GM10266 (cell line): ENCODE measurements at regions not wholly inside any gene's neighbourhood (a gene's known extent, or its start where the extent isn't known, plus 50 kb on each side); places are given as distances from the start of the nearest gene placed in this dataset.

Source experiments
- DNase-seq: peaks from one replicate; pipeline ENCODE4 v3.0.0; 2012; ENCODE audit errors: extremely low spot score
- TF ChIP-seq, protein P1 (sequence below): IDR thresholded peaks from 2 replicates; pipeline ENCODE4 v1.5.1; 2012; ENCODE audit warnings: mild to moderate bottlenecking, low read depth; ENCODE audit not compliant: control insufficient read depth, insufficient read depth; ENCODE audit errors: missing control alignments

DNA sequence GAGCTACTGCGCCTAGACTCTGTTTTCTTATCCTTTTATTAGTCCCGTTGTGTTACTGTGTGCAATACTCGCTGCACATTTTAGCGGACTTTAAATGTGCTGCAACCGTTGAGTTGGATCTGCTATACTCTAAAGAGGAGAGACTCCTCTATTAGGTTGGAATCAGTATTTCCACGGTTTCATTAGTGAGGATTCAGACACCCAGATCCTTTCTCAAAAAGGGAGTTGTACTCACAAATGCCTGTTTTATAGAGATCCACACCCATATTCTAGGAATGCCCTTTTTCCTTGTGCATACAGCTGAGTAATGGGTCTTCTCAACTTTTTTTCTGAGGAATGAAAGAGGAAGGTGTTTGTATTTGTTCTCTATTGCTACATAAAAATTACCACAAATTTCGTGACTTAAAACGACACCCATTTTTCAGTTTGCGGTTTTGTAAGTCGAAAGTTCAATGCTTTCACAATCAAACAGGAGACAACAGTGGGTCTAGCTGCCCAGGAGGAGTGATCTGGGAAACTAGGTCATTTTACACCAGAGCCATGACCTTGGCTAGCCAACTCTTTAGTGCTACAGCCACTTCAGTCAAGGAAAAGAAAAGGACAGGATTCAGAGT, 52.8 kb upstream of the SLC44A1 start:
- TF ChIP-seq, protein P1, sequence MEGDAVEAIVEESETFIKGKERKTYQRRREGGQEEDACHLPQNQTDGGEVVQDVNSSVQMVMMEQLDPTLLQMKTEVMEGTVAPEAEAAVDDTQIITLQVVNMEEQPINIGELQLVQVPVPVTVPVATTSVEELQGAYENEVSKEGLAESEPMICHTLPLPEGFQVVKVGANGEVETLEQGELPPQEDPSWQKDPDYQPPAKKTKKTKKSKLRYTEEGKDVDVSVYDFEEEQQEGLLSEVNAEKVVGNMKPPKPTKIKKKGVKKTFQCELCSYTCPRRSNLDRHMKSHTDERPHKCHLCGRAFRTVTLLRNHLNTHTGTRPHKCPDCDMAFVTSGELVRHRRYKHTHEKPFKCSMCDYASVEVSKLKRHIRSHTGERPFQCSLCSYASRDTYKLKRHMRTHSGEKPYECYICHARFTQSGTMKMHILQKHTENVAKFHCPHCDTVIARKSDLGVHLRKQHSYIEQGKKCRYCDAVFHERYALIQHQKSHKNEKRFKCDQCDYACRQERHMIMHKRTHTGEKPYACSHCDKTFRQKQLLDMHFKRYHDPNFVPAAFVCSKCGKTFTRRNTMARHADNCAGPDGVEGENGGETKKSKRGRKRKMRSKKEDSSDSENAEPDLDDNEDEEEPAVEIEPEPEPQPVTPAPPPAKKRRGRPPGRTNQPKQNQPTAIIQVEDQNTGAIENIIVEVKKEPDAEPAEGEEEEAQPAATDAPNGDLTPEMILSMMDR, result no peak
- DNase-seq, result peak; percentile 34

DNA sequence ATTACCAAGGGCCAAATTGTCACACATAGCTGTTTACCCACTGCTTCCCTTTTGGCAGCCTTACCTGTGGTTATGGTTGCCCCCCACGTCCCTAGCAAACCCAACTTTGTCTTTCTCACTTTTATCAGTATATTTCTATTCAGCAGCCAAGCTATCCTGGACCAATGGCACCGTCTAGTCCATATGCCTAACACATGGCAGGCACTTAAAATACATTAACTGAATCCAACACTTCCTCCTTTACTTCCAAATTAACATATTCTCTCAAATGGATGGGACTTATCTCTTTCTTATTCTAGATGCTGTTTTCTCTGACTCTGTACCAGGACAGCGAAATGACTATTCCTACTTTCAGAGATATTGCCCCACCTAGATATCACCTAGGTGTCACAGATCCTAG, 50.9 kb upstream of the SLC44A1 start:
- DNase-seq, result no peak
- TF ChIP-seq, protein P1, result no peak

DNA sequence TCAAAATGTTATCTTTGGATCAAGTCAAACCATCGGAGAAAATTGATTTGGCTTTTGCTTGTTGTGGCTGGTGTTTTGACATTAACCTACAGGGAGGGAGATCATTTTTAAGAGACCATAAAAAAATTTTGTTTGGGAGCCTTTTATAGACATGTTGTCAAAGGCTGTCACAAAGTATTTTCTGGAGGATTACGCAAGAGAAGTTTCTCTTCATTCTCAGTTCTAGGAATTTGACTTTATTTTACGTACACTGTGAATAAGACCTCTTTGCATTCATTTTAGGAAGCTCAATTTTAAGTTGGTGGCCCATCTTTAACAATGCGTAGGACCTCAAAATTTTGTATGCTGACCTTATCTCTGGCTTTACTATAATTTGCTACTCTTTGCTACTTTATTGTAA, 50.2 kb upstream of the SLC44A1 start:
- DNase-seq, result no peak
- TF ChIP-seq, protein P1, result no peak
